Body of pancreas (tissue), 4 donors: ENCODE measurements at regions not wholly inside any gene's neighbourhood (a gene's known extent, or its start where the extent isn't known, plus 50 kb on each side); places are given as distances from the start of the nearest gene placed in this dataset.

Experiments
- POLR2A ChIP-seq, 3 donors: fragments of 450-650 bp; IDR thresholded peaks; one replicate each; pipeline ENCODE4 v1.6.1; 2016; ENCODE audit warnings: antibody characterized with exemption in 3 of 3, mild to moderate bottlenecking in 2 of 3
- TF ChIP-seq, protein P1 (sequence below), 7 experiments: fragments of 450-650 bp in 4 of 7; fragments of 200-600 bp in 3 of 7; sonication (generic) in 3 of 7; IDR thresholded peaks; one replicate each; pipeline ENCODE4 v1.5.1; 2016 to 2019; ENCODE audit warnings: antibody characterized with exemption in 7 of 7

GRCh38 chr14:24721775-24722174 lies 87.8 kb upstream of the GZMB start:
- TF ChIP-seq POLR2A (IDR thresholded peaks at IDR 0.05): no peak
- TF ChIP-seq, protein P1, sequence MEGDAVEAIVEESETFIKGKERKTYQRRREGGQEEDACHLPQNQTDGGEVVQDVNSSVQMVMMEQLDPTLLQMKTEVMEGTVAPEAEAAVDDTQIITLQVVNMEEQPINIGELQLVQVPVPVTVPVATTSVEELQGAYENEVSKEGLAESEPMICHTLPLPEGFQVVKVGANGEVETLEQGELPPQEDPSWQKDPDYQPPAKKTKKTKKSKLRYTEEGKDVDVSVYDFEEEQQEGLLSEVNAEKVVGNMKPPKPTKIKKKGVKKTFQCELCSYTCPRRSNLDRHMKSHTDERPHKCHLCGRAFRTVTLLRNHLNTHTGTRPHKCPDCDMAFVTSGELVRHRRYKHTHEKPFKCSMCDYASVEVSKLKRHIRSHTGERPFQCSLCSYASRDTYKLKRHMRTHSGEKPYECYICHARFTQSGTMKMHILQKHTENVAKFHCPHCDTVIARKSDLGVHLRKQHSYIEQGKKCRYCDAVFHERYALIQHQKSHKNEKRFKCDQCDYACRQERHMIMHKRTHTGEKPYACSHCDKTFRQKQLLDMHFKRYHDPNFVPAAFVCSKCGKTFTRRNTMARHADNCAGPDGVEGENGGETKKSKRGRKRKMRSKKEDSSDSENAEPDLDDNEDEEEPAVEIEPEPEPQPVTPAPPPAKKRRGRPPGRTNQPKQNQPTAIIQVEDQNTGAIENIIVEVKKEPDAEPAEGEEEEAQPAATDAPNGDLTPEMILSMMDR (IDR thresholded peaks at IDR 0.05): no peak
